Raji (cell line): ENCODE measurements at regions not wholly inside any gene's neighbourhood (a gene's known extent, or its start where the extent isn't known, plus 50 kb on each side); places are given as distances from the start of the nearest gene placed in this dataset.

Source experiments
- POLR2A ChIP-seq: IDR thresholded peaks from 2 replicates; pipeline ENCODE4 v1.6.1; 2011; ENCODE audit warnings: low read depth, low read length, control low read depth; ENCODE audit not compliant: insufficient read depth

- TF ChIP-seq POLR2A, result no peak
These were observed 411.7 kb upstream of the FZD8 start for GRCh38 chr10:36053775-36054174.

GRCh38 chr10:36053271-36053670 lies 411.2 kb upstream of the FZD8 start:
- TF ChIP-seq POLR2A, result no peak

GRCh38 chr10:36051500-36051991 lies 409.4 kb upstream of the FZD8 start:
- no peak for TF ChIP-seq POLR2A

GRCh38 chr10:36050763-36051499 lies 408.8 kb upstream of the FZD8 start:
- TF ChIP-seq POLR2A, result no peak

- TF ChIP-seq POLR2A, result no peak
These were observed 406.7 kb upstream of the FZD8 start for GRCh38 chr10:36048780-36049179.

- no peak for TF ChIP-seq POLR2A
These were observed 406.1 kb upstream of the FZD8 start for GRCh38 chr10:36048236-36048635.

- no peak for TF ChIP-seq POLR2A
These were observed 400.0 kb upstream of the FZD8 start for GRCh38 chr10:36042135-36042534.

- no peak for TF ChIP-seq POLR2A
These were observed 396.3 kb upstream of the FZD8 start for GRCh38 chr10:36038316-36038955.

GRCh38 chr10:36036137-36036536 lies 394.0 kb upstream of the FZD8 start:
- TF ChIP-seq POLR2A, result no peak

GRCh38 chr10:36033808-36034207 lies 391.7 kb upstream of the FZD8 start:
- TF ChIP-seq POLR2A, result no peak

- no peak for TF ChIP-seq POLR2A
These were observed 388.4 kb upstream of the FZD8 start for GRCh38 chr10:36030516-36030915.

GRCh38 chr10:36026656-36027390 lies 384.7 kb upstream of the FZD8 start:
- no peak for TF ChIP-seq POLR2A

- TF ChIP-seq POLR2A, result no peak
These were observed 384.0 kb upstream of the FZD8 start for GRCh38 chr10:36026081-36026480.

GRCh38 chr10:36023939-36024338 lies 381.8 kb upstream of the FZD8 start:
- no peak for TF ChIP-seq POLR2A

- no peak for TF ChIP-seq POLR2A
These were observed 379.0 kb upstream of the FZD8 start for GRCh38 chr10:36021096-36021495.

GRCh38 chr10:36019749-36020148 lies 377.7 kb upstream of the FZD8 start:
- TF ChIP-seq POLR2A, result no peak
